Peyer's patch (tissue), 4 donors: ENCODE measurements at regions not wholly inside any gene's neighbourhood (a gene's known extent, or its start where the extent isn't known, plus 50 kb on each side); places are given as distances from the start of the nearest gene placed in this dataset.
A peak's percentile ranks its signal among the peaks of the same experiment; 100 is the strongest.
"Not testable (repeated sequence)": the region's sequence is repeated elsewhere in the genome, so short reads cannot be mapped to it uniquely, and the experiment has no call there.

Source experiments
- DNase-seq, 3 donors: peaks; one replicate each; pipeline ENCODE4 v3.0.0-alpha.2; 2017 to 2019
- H3K27ac ChIP-seq, 4 donors: fragments of 200-600 bp; sonication (generic); one replicate each; pipeline ENCODE4 v1.5.1; 2016 to 2019
- H3K27me3 ChIP-seq, 2 donors: fragments of 200-600 bp; sonication (generic); one replicate each; pipeline ENCODE4 v1.5.1; 2019
- H3K36me3 ChIP-seq, 3 donors: fragments of 200-600 bp; sonication (generic); one replicate each; pipeline ENCODE4 v1.5.1; 2016 to 2019
- H3K4me1 ChIP-seq, 4 donors: fragments of 200-600 bp; sonication (generic); one replicate each; pipeline ENCODE4 v1.5.1; 2016 to 2019
- H3K4me3 ChIP-seq, 4 donors: fragments of 200-600 bp; sonication (generic); 1 replicate in 3 of 4; 2 replicates in 1 of 4; pipeline ENCODE4 v1.5.1; 2016 to 2019; ENCODE audit warnings: mild to moderate bottlenecking in 1 of 4
- H3K9me3 ChIP-seq, 4 donors: fragments of 200-600 bp; sonication (generic); one replicate each; pipeline ENCODE4 v1.5.1; 2016 to 2019; ENCODE audit warnings: mild to moderate bottlenecking in 1 of 4
- POLR2A ChIP-seq, 2 donors: fragments of 450-650 bp; IDR thresholded peaks; one replicate each; pipeline ENCODE4 v1.5.1; 2017; ENCODE audit warnings: antibody characterized with exemption in 2 of 2, mild to moderate bottlenecking in 2 of 2, moderate library complexity in 2 of 2
- TF ChIP-seq, protein P1 (sequence below), 6 experiments: fragments of 450-650 bp in 4 of 6; fragments of 200-600 bp in 2 of 6; sonication (generic) in 1 of 6; IDR thresholded peaks; one replicate each; pipeline ENCODE4 v1.5.1; 2017 to 2019; ENCODE audit warnings: antibody characterized with exemption in 6 of 6, mild to moderate bottlenecking in 3 of 6, moderate library complexity in 1 of 6

DNA sequence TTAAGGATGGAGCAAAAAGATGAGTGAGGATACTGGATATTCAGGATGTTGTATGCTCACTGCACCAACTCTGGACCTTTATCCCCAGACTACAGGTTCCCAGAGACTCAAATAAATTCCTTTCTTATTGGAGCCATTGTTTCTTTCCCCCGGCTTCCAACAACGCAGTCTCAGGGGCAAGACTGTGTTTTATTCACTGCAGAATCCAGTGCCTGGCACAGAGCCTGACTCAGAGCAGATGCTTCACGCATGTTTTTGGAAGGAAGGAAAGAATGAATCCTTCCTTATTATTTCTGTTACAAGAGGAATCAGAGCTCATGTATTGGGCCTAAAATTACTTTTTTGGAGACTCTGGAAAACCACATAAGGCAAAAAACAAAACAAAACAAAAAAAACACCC lies 96.0 kb upstream of the VGLL4 start:
- Histone ChIP-seq H3K9me3 (no peaks in the 10 kb centered on the region), H3K36me3 (no peaks in the 10 kb centered on the region), H3K27me3 (no peaks in the 10 kb centered on the region), H3K27ac (no peak overlapping the region), H3K4me1 (no peaks in the 10 kb centered on the region), H3K4me3 (no peak overlapping the region)
- DNase-seq = no peak
- TF ChIP-seq, protein P1, sequence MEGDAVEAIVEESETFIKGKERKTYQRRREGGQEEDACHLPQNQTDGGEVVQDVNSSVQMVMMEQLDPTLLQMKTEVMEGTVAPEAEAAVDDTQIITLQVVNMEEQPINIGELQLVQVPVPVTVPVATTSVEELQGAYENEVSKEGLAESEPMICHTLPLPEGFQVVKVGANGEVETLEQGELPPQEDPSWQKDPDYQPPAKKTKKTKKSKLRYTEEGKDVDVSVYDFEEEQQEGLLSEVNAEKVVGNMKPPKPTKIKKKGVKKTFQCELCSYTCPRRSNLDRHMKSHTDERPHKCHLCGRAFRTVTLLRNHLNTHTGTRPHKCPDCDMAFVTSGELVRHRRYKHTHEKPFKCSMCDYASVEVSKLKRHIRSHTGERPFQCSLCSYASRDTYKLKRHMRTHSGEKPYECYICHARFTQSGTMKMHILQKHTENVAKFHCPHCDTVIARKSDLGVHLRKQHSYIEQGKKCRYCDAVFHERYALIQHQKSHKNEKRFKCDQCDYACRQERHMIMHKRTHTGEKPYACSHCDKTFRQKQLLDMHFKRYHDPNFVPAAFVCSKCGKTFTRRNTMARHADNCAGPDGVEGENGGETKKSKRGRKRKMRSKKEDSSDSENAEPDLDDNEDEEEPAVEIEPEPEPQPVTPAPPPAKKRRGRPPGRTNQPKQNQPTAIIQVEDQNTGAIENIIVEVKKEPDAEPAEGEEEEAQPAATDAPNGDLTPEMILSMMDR (IDR thresholded peaks at IDR 0.05) = no peak

DNA sequence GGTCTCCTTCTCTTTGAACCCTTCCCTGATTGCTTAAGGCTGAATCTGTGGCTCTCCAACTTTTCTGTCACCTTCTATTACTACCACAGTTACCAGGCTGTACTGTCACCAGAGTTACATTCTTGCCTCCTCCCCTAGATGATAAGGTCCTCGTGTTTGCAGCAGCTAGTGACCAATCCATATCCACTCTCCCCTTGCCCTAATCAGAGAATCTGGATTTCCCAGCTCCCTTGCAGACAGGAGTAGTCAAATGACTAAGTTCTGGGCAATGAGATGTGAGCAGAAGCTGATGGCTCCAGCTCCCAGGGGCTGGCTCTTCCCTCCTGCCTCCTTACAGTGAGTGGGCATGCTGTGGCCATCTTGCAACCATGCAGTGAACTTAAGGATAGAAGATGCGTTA lies 95.4 kb upstream of the VGLL4 start:
- Histone ChIP-seq H3K36me3 (no peaks in the 10 kb centered on the region), H3K4me1 (no peaks in the 10 kb centered on the region), H3K27me3 (no peaks in the 10 kb centered on the region), H3K9me3 (no peaks in the 10 kb centered on the region), H3K27ac (no peak overlapping the region), H3K4me3 (no peak overlapping the region)
- TF ChIP-seq, protein P1 (IDR thresholded peaks at IDR 0.05) = no peak
- TF ChIP-seq POLR2A (IDR thresholded peaks at IDR 0.05) = no peak
- DNase-seq = no peak

DNA sequence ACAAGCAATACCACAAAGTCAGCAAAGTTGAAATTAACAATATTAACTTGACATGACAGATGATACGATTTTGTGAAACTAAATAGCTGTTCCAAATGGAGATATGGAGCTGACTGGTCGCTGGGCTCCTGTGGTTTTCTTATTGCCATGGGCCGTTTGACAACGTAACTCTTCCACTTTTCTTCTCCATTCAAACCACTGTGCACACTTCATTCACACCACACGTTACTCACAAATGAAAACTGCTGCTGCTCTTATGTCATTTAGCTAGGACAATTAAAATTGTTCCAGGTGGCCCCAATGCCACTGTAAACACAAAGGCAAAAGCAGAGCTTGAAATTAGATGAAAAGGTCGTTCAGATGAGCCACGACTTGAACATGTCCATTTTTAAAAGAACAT lies 94.0 kb upstream of the VGLL4 start:
- no peak overlapping the region for H3K4me3 ChIP-seq
- no peaks in the 10 kb centered on the region for H3K4me1 ChIP-seq
- H3K27me3 ChIP-seq = no peaks in the 10 kb centered on the region
- TF ChIP-seq, protein P1 (IDR thresholded peaks at IDR 0.05) = no peak
- H3K36me3 ChIP-seq = no peaks in the 10 kb centered on the region
- no peak for DNase-seq
- H3K9me3 ChIP-seq = no peaks in the 10 kb centered on the region
- H3K27ac ChIP-seq = no peak overlapping the region

GRCh38 chr3:11736136-11736833 lies 92.6 kb upstream of the VGLL4 start:
- Histone ChIP-seq H3K9me3 (no peaks in the 10 kb centered on the region), H3K36me3 (no peaks in the 10 kb centered on the region), H3K27me3 (no peaks in the 10 kb centered on the region), H3K4me3 (no peak overlapping the region), H3K4me1 (no peaks in the 10 kb centered on the region), H3K27ac (no peak overlapping the region)
- TF ChIP-seq POLR2A (IDR thresholded peaks at IDR 0.05) = no peak
- TF ChIP-seq, protein P1 (IDR thresholded peaks at IDR 0.05) = no peak
- DNase-seq = no peak

DNA sequence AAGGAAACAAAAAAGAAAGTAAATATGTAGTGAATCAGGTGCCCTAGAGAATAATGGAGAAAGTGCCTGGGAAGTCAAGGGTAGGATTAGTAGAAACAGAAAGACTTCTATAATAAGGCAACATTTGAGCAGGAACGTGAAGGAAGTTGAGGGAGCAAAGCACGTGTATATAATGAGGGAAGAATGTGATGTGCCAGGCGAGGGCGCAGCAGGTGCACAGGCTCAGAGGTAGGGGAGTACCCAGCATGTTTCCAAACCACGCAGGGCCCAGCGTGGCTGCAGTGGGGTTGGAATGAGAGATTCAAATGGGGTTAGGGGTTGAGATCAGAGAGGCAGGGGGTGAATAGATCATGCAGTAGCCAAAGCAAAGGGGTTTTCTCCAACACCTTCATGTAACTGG lies 91.9 kb upstream of the VGLL4 start:
- Histone ChIP-seq H3K27ac (no peak overlapping the region), H3K4me3 (no peak overlapping the region), H3K27me3 (no peaks in the 10 kb centered on the region), H3K36me3 (no peaks in the 10 kb centered on the region), H3K4me1 (no peaks in the 10 kb centered on the region), H3K9me3 (no peaks in the 10 kb centered on the region)
- peak in 1 of 3 donors; percentile 55 for DNase-seq
- TF ChIP-seq POLR2A (IDR thresholded peaks at IDR 0.05) = no peak
- TF ChIP-seq, protein P1 (IDR thresholded peaks at IDR 0.05) = peak in 1 of 6 experiments; percentile 21

DNA sequence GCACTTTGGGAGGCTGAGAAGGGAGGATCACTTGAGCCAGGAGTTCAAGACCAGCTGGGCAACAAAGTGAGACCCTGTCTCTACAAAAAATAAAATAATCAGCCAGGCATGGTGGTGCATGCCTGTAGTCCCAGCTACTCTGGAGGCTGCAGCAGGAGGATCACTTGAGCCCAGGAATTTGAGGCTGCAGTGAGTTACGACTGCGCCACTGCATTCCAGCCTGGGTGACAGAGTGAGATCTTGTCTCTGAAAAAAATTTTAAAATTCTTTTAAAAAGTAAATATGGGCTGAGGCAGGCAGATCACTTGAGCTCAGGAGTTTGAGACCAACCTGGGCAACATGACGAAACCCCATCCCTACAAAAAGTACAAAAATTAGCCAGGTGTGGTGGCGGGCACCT lies 91.4 kb upstream of the VGLL4 start:
- H3K9me3 ChIP-seq, H3K27me3 ChIP-seq, H3K27ac ChIP-seq, H3K4me3 ChIP-seq, H3K36me3 ChIP-seq, H3K4me1 ChIP-seq, DNase-seq: not testable (repeated sequence)
